ENCODE measurements at regions not wholly inside any gene's neighbourhood (a gene's known extent, or its start where the extent isn't known, plus 50 kb on each side); places are given as distances from the start of the nearest gene placed in this dataset.

GRCh38 chr6:139703780-139704179 is 329.3 kb upstream of the CITED2 start:
- H3K9me3 Mint-ChIP-seq (ENCODE audit: unreplicated experiment), result peaks cover 1% of the 10 kb centered on the region
- TF ChIP-seq CTCF (IDR thresholded peaks at IDR 0.05; ENCODE audit: partially characterized antibody, unreplicated experiment), result no peak
- no peak overlapping the region for H3K27ac Mint-ChIP-seq (ENCODE audit: unreplicated experiment)

GRCh38 chr6:139702706-139703105 is 328.3 kb upstream of the CITED2 start:
- Mint-ChIP-seq H3K27ac (ENCODE audit: unreplicated experiment) (no peak overlapping the region), H3K27me3 (ENCODE audit: unreplicated experiment) (peaks cover 4% of the 10 kb centered on the region), H3K9me3 (ENCODE audit: unreplicated experiment) (peaks cover 1% of the 10 kb centered on the region), H3K4me3 (ENCODE audit: unreplicated experiment) (no peak overlapping the region), H3K4me1 (ENCODE audit: low read depth, unreplicated experiment) (no peaks in the 10 kb centered on the region), H3K36me3 (ENCODE audit: unreplicated experiment) (no peaks in the 10 kb centered on the region)
- no peak for TF ChIP-seq CTCF (IDR thresholded peaks at IDR 0.05; ENCODE audit: partially characterized antibody, unreplicated experiment)
- no peak for DNase-seq

More at GRCh38 chr6:139703780-139704179, 329.3 kb upstream of the CITED2 start:
- peaks cover 4% of the 10 kb centered on the region for H3K27me3 Mint-ChIP-seq (ENCODE audit: unreplicated experiment)
- H3K36me3 Mint-ChIP-seq (ENCODE audit: unreplicated experiment), result no peaks in the 10 kb centered on the region
- no peaks in the 10 kb centered on the region for H3K4me1 Mint-ChIP-seq (ENCODE audit: low read depth, unreplicated experiment)
- H3K4me3 Mint-ChIP-seq (ENCODE audit: unreplicated experiment), result no peak overlapping the region
- no peak for DNase-seq

GRCh38 chr6:139701695-139702094 is 327.2 kb upstream of the CITED2 start:
- TF ChIP-seq CTCF (IDR thresholded peaks at IDR 0.05; ENCODE audit: partially characterized antibody, unreplicated experiment), result no peak
- Mint-ChIP-seq H3K4me1 (ENCODE audit: low read depth, unreplicated experiment) (no peaks in the 10 kb centered on the region), H3K4me3 (ENCODE audit: unreplicated experiment) (no peak overlapping the region), H3K36me3 (ENCODE audit: unreplicated experiment) (no peaks in the 10 kb centered on the region), H3K9me3 (ENCODE audit: unreplicated experiment) (peaks cover 1% of the 10 kb centered on the region), H3K27ac (ENCODE audit: unreplicated experiment) (no peak overlapping the region), H3K27me3 (ENCODE audit: unreplicated experiment) (peaks cover 4% of the 10 kb centered on the region)
- no peak for DNase-seq

GRCh38 chr6:139701003-139701402 is 326.6 kb upstream of the CITED2 start:
- TF ChIP-seq CTCF (IDR thresholded peaks at IDR 0.05; ENCODE audit: partially characterized antibody, unreplicated experiment), result no peak
- H3K36me3 Mint-ChIP-seq (ENCODE audit: unreplicated experiment), result no peaks in the 10 kb centered on the region
- no peak overlapping the region for H3K4me3 Mint-ChIP-seq (ENCODE audit: unreplicated experiment)
- no peak overlapping the region for H3K27ac Mint-ChIP-seq (ENCODE audit: unreplicated experiment)
- no peak for DNase-seq
- peaks cover 3% of the 10 kb centered on the region for H3K27me3 Mint-ChIP-seq (ENCODE audit: unreplicated experiment)
- no peaks in the 10 kb centered on the region for H3K4me1 Mint-ChIP-seq (ENCODE audit: low read depth, unreplicated experiment)
- H3K9me3 Mint-ChIP-seq (ENCODE audit: unreplicated experiment), result peaks cover 1% of the 10 kb centered on the region

- no peak for DNase-seq
- H3K4me1 Mint-ChIP-seq (ENCODE audit: low read depth, unreplicated experiment), result no peaks in the 10 kb centered on the region
- no peak overlapping the region for H3K27ac Mint-ChIP-seq (ENCODE audit: unreplicated experiment)
- H3K27me3 Mint-ChIP-seq (ENCODE audit: unreplicated experiment), result peaks cover 2% of the 10 kb centered on the region
- H3K4me3 Mint-ChIP-seq (ENCODE audit: unreplicated experiment), result no peak overlapping the region
- peaks cover 1% of the 10 kb centered on the region for H3K9me3 Mint-ChIP-seq (ENCODE audit: unreplicated experiment)
- no peaks in the 10 kb centered on the region for H3K36me3 Mint-ChIP-seq (ENCODE audit: unreplicated experiment)
- no peak for TF ChIP-seq CTCF (IDR thresholded peaks at IDR 0.05; ENCODE audit: partially characterized antibody, unreplicated experiment)
Measured at GRCh38 chr6:139699911-139700310, 325.5 kb upstream of the CITED2 start.

Measured in glutamatergic neuron (in vitro differentiated cells).